ENCODE measurements at regions not wholly inside any gene's neighbourhood (a gene's known extent, or its start where the extent isn't known, plus 50 kb on each side); places are given as distances from the start of the nearest gene placed in this dataset.

GRCh38 chr18:62629031-62629430 is 86.3 kb upstream of the PHLPP1 start:
- Histone ChIP-seq H2AFZ (ENCODE audit: low read depth, low read length) (no peak overlapping the region), H3K4me2 (ENCODE audit: low read length) (no peak overlapping the region), H3K27me3 (ENCODE audit: low read depth, low read length) (peaks cover 33% of the 10 kb centered on the region), H3K79me2 (ENCODE audit: low read length) (no peaks in the 10 kb centered on the region), H3K9me3 (ENCODE audit: insufficient read depth, low read length) (no peaks in the 10 kb centered on the region; the same call in 1 of the 2 replicates), H4K20me1 (ENCODE audit: insufficient read depth, low read length) (no peaks in the 10 kb centered on the region), H3K9ac (ENCODE audit: low read length) (no peak overlapping the region), H3K4me3 (ENCODE audit: low read length) (no peak overlapping the region), H3K27ac (ENCODE audit: low read length) (no peak overlapping the region), H3K4me1 (ENCODE audit: low read length) (peaks cover 6% of the 10 kb centered on the region), H3K36me3 (replicated peaks; ENCODE audit: low read depth, low read length) (no peaks in the 10 kb centered on the region)
- TF ChIP-seq CTCF (IDR thresholded peaks at IDR 0.05; ENCODE audit: low read depth, low read length) (no peak), EZH2phosphoT487 (IDR thresholded peaks at IDR 0.05; ENCODE audit: low read depth) (no peak)

GRCh38 chr18:62631173-62631572 is 84.2 kb upstream of the PHLPP1 start:
- H3K4me3 ChIP-seq (ENCODE audit: low read length) = no peak overlapping the region
- peaks cover 53% of the 10 kb centered on the region for H3K27me3 ChIP-seq (ENCODE audit: low read depth, low read length)
- H3K79me2 ChIP-seq (ENCODE audit: low read length) = no peaks in the 10 kb centered on the region
- no peak for TF ChIP-seq CTCF (IDR thresholded peaks at IDR 0.05; ENCODE audit: low read depth, low read length)
- TF ChIP-seq EZH2phosphoT487 (IDR thresholded peaks at IDR 0.05; ENCODE audit: low read depth) = no peak
- H3K27ac ChIP-seq (ENCODE audit: low read length) = no peak overlapping the region
- no peak overlapping the region for H3K4me2 ChIP-seq (ENCODE audit: low read length)
- no peak overlapping the region for H3K9ac ChIP-seq (ENCODE audit: low read length)
- no peak overlapping the region for H2AFZ ChIP-seq (ENCODE audit: low read depth, low read length)
- H3K36me3 ChIP-seq (replicated peaks; ENCODE audit: low read depth, low read length) = no peaks in the 10 kb centered on the region
- peaks cover 9% of the 10 kb centered on the region for H3K4me1 ChIP-seq (ENCODE audit: low read length)
- H3K9me3 ChIP-seq (ENCODE audit: insufficient read depth, low read length) = no peaks in the 10 kb centered on the region; the same call in 1 of the 2 replicates
- no peaks in the 10 kb centered on the region for H4K20me1 ChIP-seq (ENCODE audit: insufficient read depth, low read length)

GRCh38 chr18:62632788-62633455 is 82.4 kb upstream of the PHLPP1 start:
- no peak for TF ChIP-seq EZH2phosphoT487 (IDR thresholded peaks at IDR 0.05; ENCODE audit: low read depth)
- TF ChIP-seq CTCF (IDR thresholded peaks at IDR 0.05; ENCODE audit: low read depth, low read length) = no peak
- Histone ChIP-seq H3K36me3 (replicated peaks; ENCODE audit: low read depth, low read length) (no peaks in the 10 kb centered on the region), H4K20me1 (ENCODE audit: insufficient read depth, low read length) (no peaks in the 10 kb centered on the region), H3K4me1 (ENCODE audit: low read length) (peaks cover 12% of the 10 kb centered on the region), H3K9me3 (ENCODE audit: insufficient read depth, low read length) (no peaks in the 10 kb centered on the region; the same call in 1 of the 2 replicates), H3K27ac (ENCODE audit: low read length) (no peak overlapping the region), H3K79me2 (ENCODE audit: low read length) (no peaks in the 10 kb centered on the region), H3K4me2 (ENCODE audit: low read length) (no peak overlapping the region), H2AFZ (ENCODE audit: low read depth, low read length) (no peak overlapping the region), H3K27me3 (ENCODE audit: low read depth, low read length) (peaks cover 63% of the 10 kb centered on the region), H3K4me3 (ENCODE audit: low read length) (no peak overlapping the region), H3K9ac (ENCODE audit: low read length) (no peak overlapping the region)

GRCh38 chr18:62634458-62634857 is 80.9 kb upstream of the PHLPP1 start:
- no peaks in the 10 kb centered on the region; the same call in 1 of the 2 replicates for H3K9me3 ChIP-seq (ENCODE audit: insufficient read depth, low read length)
- H3K4me3 ChIP-seq (ENCODE audit: low read length) = no peak overlapping the region
- no peaks in the 10 kb centered on the region for H3K36me3 ChIP-seq (replicated peaks; ENCODE audit: low read depth, low read length)
- H3K9ac ChIP-seq (ENCODE audit: low read length) = no peak overlapping the region
- peaks cover 71% of the 10 kb centered on the region for H3K27me3 ChIP-seq (ENCODE audit: low read depth, low read length)
- H3K4me1 ChIP-seq (ENCODE audit: low read length) = peaks cover 19% of the 10 kb centered on the region
- H4K20me1 ChIP-seq (ENCODE audit: insufficient read depth, low read length) = no peaks in the 10 kb centered on the region
- TF ChIP-seq EZH2phosphoT487 (IDR thresholded peaks at IDR 0.05; ENCODE audit: low read depth) (no peak), CTCF (IDR thresholded peaks at IDR 0.05; ENCODE audit: low read depth, low read length) (no peak)
- H3K4me2 ChIP-seq (ENCODE audit: low read length) = no peak overlapping the region
- no peak overlapping the region for H2AFZ ChIP-seq (ENCODE audit: low read depth, low read length)
- no peaks in the 10 kb centered on the region for H3K79me2 ChIP-seq (ENCODE audit: low read length)
- H3K27ac ChIP-seq (ENCODE audit: low read length) = no peak overlapping the region
